ENCODE measurements at regions not wholly inside any gene's neighbourhood (a gene's known extent, or its start where the extent isn't known, plus 50 kb on each side); places are given as distances from the start of the nearest gene placed in this dataset.
"Not testable (repeated sequence)": the region's sequence is repeated elsewhere in the genome, so short reads cannot be mapped to it uniquely, and the experiment has no call there.

GRCh38 chr4:131644619-131645018 lies 1504.5 kb upstream of the PCDH10 start:
- Histone ChIP-seq H3K27me3 (ENCODE audit: insufficient read depth, low read depth) (no peaks in the 10 kb centered on the region), H3K36me3 (ENCODE audit: insufficient read depth) (no peaks in the 10 kb centered on the region), H4K20me1 (ENCODE audit: insufficient read depth) (no peaks in the 10 kb centered on the region), H3K79me2 (ENCODE audit: insufficient read depth, low read depth) (no peaks in the 10 kb centered on the region), H3K4me3 (IDR thresholded peaks at IDR 0.05; ENCODE audit: insufficient read depth, low read depth, low read length) (no peak overlapping the region), H3K9ac (no peak overlapping the region), H3K27ac (no peak overlapping the region), H2AFZ (ENCODE audit: low read depth) (no peak overlapping the region), H3K4me2 (no peak overlapping the region), H3K4me1 (ENCODE audit: low read depth, poor library complexity, severe bottlenecking) (no peaks in the 10 kb centered on the region)
- no peak for TF ChIP-seq CTCF (conservative IDR thresholded peaks at IDR 0.05; ENCODE audit: low read depth, low read length)

GRCh38 chr4:131649227-131649626 lies 1499.9 kb upstream of the PCDH10 start:
- Histone ChIP-seq H2AFZ (ENCODE audit: low read depth) (no peak overlapping the region), H3K9ac (no peak overlapping the region), H3K4me1 (ENCODE audit: low read depth, poor library complexity, severe bottlenecking) (no peaks in the 10 kb centered on the region), H3K36me3 (ENCODE audit: insufficient read depth) (no peaks in the 10 kb centered on the region), H3K27me3 (ENCODE audit: insufficient read depth, low read depth) (no peaks in the 10 kb centered on the region), H3K79me2 (ENCODE audit: insufficient read depth, low read depth) (no peaks in the 10 kb centered on the region), H3K27ac (no peak overlapping the region), H3K4me2 (no peak overlapping the region), H4K20me1 (ENCODE audit: insufficient read depth) (no peaks in the 10 kb centered on the region), H3K4me3 (IDR thresholded peaks at IDR 0.05; ENCODE audit: insufficient read depth, low read depth, low read length) (no peak overlapping the region)
- TF ChIP-seq CTCF (conservative IDR thresholded peaks at IDR 0.05; ENCODE audit: low read depth, low read length): no peak

DNA sequence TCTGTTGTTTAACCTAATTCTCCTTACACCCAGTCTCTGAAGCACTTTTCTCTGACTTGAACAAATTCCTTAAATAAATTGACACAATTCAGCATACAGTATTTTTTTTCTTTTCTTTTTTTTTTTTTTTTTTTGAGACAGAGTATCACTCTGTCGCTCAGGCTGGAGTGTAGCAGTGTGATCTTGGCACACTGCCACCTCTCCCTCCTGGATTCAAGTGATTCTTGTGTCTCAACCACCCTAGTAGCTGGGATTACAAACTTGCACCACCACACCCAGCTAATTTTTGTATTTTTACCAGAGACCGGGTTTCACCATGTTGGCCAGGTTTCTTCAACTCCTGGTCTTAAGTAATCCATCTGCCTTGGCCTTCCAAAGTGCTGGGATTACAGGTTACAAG lies 1498.1 kb upstream of the PCDH10 start:
- no peaks in the 10 kb centered on the region for H3K4me1 ChIP-seq (ENCODE audit: low read depth, poor library complexity, severe bottlenecking)
- H2AFZ ChIP-seq (ENCODE audit: low read depth): no peak overlapping the region
- H3K36me3 ChIP-seq (ENCODE audit: insufficient read depth): no peaks in the 10 kb centered on the region
- H3K4me3 ChIP-seq (IDR thresholded peaks at IDR 0.05; ENCODE audit: insufficient read depth, low read depth, low read length): no peak overlapping the region
- no peak for TF ChIP-seq CTCF (conservative IDR thresholded peaks at IDR 0.05; ENCODE audit: low read depth, low read length)
- H3K79me2 ChIP-seq (ENCODE audit: insufficient read depth, low read depth): no peaks in the 10 kb centered on the region
- H3K27ac ChIP-seq: no peak overlapping the region
- no peaks in the 10 kb centered on the region for H4K20me1 ChIP-seq (ENCODE audit: insufficient read depth)
- no peak overlapping the region for H3K9ac ChIP-seq
- no peaks in the 10 kb centered on the region for H3K27me3 ChIP-seq (ENCODE audit: insufficient read depth, low read depth)
- no peak overlapping the region for H3K4me2 ChIP-seq

DNA sequence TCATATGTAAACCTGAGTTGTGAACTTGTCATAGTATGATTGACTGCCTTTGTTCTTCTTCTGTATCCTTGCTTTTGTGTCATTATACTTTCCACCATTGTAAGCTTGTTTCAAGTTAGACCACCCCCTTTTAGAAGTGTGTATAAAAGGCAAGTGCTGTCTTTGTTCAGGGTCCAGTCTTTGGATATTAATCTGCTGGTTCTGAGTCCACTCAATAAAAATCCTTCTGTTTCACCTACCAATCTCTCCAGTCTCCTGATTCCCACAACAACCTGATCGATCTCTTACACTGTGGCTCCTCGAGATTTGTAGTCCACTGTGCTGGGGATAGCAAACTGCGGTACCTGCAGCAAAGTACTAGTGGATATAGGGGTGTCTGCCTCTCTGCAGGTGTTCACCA lies 1465.8 kb upstream of the PCDH10 start:
- H3K36me3 ChIP-seq (ENCODE audit: insufficient read depth); H3K79me2 ChIP-seq (ENCODE audit: insufficient read depth, low read depth); H3K4me2 ChIP-seq; H3K4me3 ChIP-seq (IDR thresholded peaks at IDR 0.05; ENCODE audit: insufficient read depth, low read depth, low read length); H3K27me3 ChIP-seq (ENCODE audit: insufficient read depth, low read depth); H3K9ac ChIP-seq; H3K4me1 ChIP-seq (ENCODE audit: low read depth, poor library complexity, severe bottlenecking); H3K27ac ChIP-seq; H4K20me1 ChIP-seq (ENCODE audit: insufficient read depth); H2AFZ ChIP-seq (ENCODE audit: low read depth): not testable (repeated sequence)

GRCh38 chr4:131721883-131722282 lies 1427.2 kb upstream of the PCDH10 start:
- H3K27ac ChIP-seq: no peak overlapping the region
- no peak overlapping the region for H3K9ac ChIP-seq
- H2AFZ ChIP-seq (ENCODE audit: low read depth): no peak overlapping the region
- H3K4me2 ChIP-seq: no peak overlapping the region
- no peaks in the 10 kb centered on the region for H3K79me2 ChIP-seq (ENCODE audit: insufficient read depth, low read depth)
- H3K27me3 ChIP-seq (ENCODE audit: insufficient read depth, low read depth): no peaks in the 10 kb centered on the region
- no peaks in the 10 kb centered on the region for H4K20me1 ChIP-seq (ENCODE audit: insufficient read depth)
- no peaks in the 10 kb centered on the region for H3K36me3 ChIP-seq (ENCODE audit: insufficient read depth)
- no peak overlapping the region for H3K4me3 ChIP-seq (IDR thresholded peaks at IDR 0.05; ENCODE audit: insufficient read depth, low read depth, low read length)
- peaks cover 9% of the 10 kb centered on the region for H3K4me1 ChIP-seq (ENCODE audit: low read depth, poor library complexity, severe bottlenecking)
- TF ChIP-seq CTCF (conservative IDR thresholded peaks at IDR 0.05; ENCODE audit: low read depth, low read length): no peak

GRCh38 chr4:131723069-131723468 lies 1426.0 kb upstream of the PCDH10 start:
- not testable (repeated sequence) for H2AFZ ChIP-seq (ENCODE audit: low read depth); H3K79me2 ChIP-seq (ENCODE audit: insufficient read depth, low read depth); H3K9ac ChIP-seq; H3K4me1 ChIP-seq (ENCODE audit: low read depth, poor library complexity, severe bottlenecking); H3K4me3 ChIP-seq (IDR thresholded peaks at IDR 0.05; ENCODE audit: insufficient read depth, low read depth, low read length); H3K27me3 ChIP-seq (ENCODE audit: insufficient read depth, low read depth); H3K27ac ChIP-seq; H3K36me3 ChIP-seq (ENCODE audit: insufficient read depth); H4K20me1 ChIP-seq (ENCODE audit: insufficient read depth); H3K4me2 ChIP-seq

DNA sequence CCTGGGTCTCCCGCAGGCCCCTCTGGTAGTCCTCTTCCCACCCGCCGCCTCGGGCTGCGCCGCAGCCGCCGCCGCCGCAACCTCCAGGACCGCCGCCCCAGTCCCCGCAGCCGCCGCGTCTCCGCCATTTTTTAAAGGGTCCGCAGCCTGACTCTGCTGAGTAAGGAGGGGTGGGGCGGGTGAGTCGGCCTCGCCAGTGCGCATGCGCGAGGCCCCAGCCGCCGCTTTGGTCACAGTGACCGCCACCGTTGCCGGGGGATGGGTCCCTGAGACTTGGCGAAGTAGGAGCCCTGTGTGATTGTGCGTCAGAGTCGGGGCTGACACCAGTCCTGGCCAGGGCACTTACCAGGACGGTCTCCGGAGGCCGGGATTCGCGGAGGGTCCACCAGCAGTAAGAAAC lies 1424.2 kb upstream of the PCDH10 start:
- not testable (repeated sequence) for H3K4me1 ChIP-seq (ENCODE audit: low read depth, poor library complexity, severe bottlenecking); H3K27me3 ChIP-seq (ENCODE audit: insufficient read depth, low read depth); H3K4me3 ChIP-seq (IDR thresholded peaks at IDR 0.05; ENCODE audit: insufficient read depth, low read depth, low read length); H3K36me3 ChIP-seq (ENCODE audit: insufficient read depth); H3K79me2 ChIP-seq (ENCODE audit: insufficient read depth, low read depth); H2AFZ ChIP-seq (ENCODE audit: low read depth); H3K4me2 ChIP-seq; H4K20me1 ChIP-seq (ENCODE audit: insufficient read depth); H3K9ac ChIP-seq; H3K27ac ChIP-seq

All from KMS-11 (cell line).